Neural cell (in vitro differentiated cells): ENCODE measurements at regions not wholly inside any gene's neighbourhood (a gene's known extent, or its start where the extent isn't known, plus 50 kb on each side); places are given as distances from the start of the nearest gene placed in this dataset.

Source experiments
- H2AFZ ChIP-seq: fragments of 200-600, 300-800 bp; sonication (generic), shearing (Covaris generic); 2 replicates; pipeline ENCODE4 v1.6.0; 2014; ENCODE audit warnings: low read depth, mild to moderate bottlenecking, antibody characterized with exemption, low read length, moderate library complexity
- H3F3A ChIP-seq: fragments of 200-600 bp; shearing (Covaris generic); 2 replicates; pipeline ENCODE4 v1.6.1; 2016; ENCODE audit warnings: mild to moderate bottlenecking, moderate library complexity, mixed read lengths, antibody characterized with exemption, low read length; ENCODE audit not compliant: insufficient read depth, poor library complexity, severe bottlenecking
- H3K27ac ChIP-seq: fragments of 200-600, 300-800 bp; sonication (generic), shearing (Covaris generic); 2 replicates; pipeline ENCODE4 v1.5.1; 2014; ENCODE audit warnings: mild to moderate bottlenecking, low read length, moderate library complexity
- H3K27me3 ChIP-seq: fragments of 300-800, 200-600 bp; sonication (generic), shearing (Covaris generic); 2 replicates; pipeline ENCODE4 v1.6.0; 2014; ENCODE audit warnings: mild to moderate bottlenecking, low read depth, low read length, moderate library complexity; ENCODE audit not compliant: insufficient read depth
- H3K36me3 ChIP-seq: fragments of 300-800, 200-600 bp; sonication (generic), shearing (Covaris generic); 2 replicates; pipeline ENCODE4 v1.5.1; 2014; ENCODE audit warnings: mild to moderate bottlenecking, antibody characterized with exemption, low read length, moderate library complexity; ENCODE audit not compliant: insufficient read depth
- H3K4me2 ChIP-seq: fragments of 300-800, 200-600 bp; sonication (generic), shearing (Covaris generic); 2 replicates; pipeline ENCODE4 v1.6.0; 2014; ENCODE audit warnings: mild to moderate bottlenecking, low read length
- H3K4me3 ChIP-seq: fragments of 300-800, 200-600 bp; sonication (generic), shearing (Covaris generic); 2 replicates; pipeline ENCODE4 v1.5.1; 2014; ENCODE audit warnings: mild to moderate bottlenecking, low read length, moderate library complexity
- H3K79me2 ChIP-seq: fragments of 200-600 bp; shearing (Covaris generic); replicated peaks from 2 replicates; pipeline ENCODE4 v1.6.0; 2014; ENCODE audit warnings: mild to moderate bottlenecking, low read length, moderate library complexity; ENCODE audit not compliant: insufficient read depth
- H3K9ac ChIP-seq: fragments of 300-800, 200-600 bp; sonication (generic), shearing (Covaris generic); 2 replicates; pipeline ENCODE4 v1.6.1; 2016; ENCODE audit warnings: mild to moderate bottlenecking, low read length, mixed read lengths
- H3K9me2 ChIP-seq: fragments of 200-600 bp; shearing (Covaris generic); 2 replicates; pipeline ENCODE4 v1.6.1; 2016; ENCODE audit warnings: mild to moderate bottlenecking, low read length, mixed read lengths; ENCODE audit not compliant: insufficient read depth
- H3K9me3 ChIP-seq: fragments of 200-600, 300-800 bp; sonication (generic), shearing (Covaris generic); 2 replicates; pipeline ENCODE4 v1.6.1; 2016; ENCODE audit warnings: mild to moderate bottlenecking, mixed run types, low read length, moderate library complexity, mixed read lengths
- H4K20me1 ChIP-seq: fragments of 200-600 bp; shearing (Covaris generic); 2 replicates; pipeline ENCODE4 v1.6.1; 2016; ENCODE audit warnings: mild to moderate bottlenecking, mixed run types; ENCODE audit not compliant: insufficient read depth
- EP300 ChIP-seq: fragments of 450-650 bp; conservative IDR thresholded peaks from 2 replicates; pipeline ENCODE4 v1.6.1; 2014; ENCODE audit warnings: antibody characterized with exemption, mild to moderate bottlenecking, moderate library complexity; ENCODE audit not compliant: poor library complexity, severe bottlenecking
- EZH2 ChIP-seq: fragments of 200-600, 300-800 bp; shearing (Covaris generic), sonication (generic); IDR thresholded peaks from 2 replicates; pipeline ENCODE4 v1.6.1; 2014; ENCODE audit warnings: antibody characterized with exemption, low read length, borderline replicate concordance, mild to moderate bottlenecking; ENCODE audit not compliant: insufficient read depth, poor library complexity, severe bottlenecking
- MXI1 ChIP-seq: fragments of 450-650 bp; conservative IDR thresholded peaks from 2 replicates; pipeline ENCODE4 v1.6.1; 2014; ENCODE audit warnings: antibody characterized with exemption, mild to moderate bottlenecking; ENCODE audit not compliant: poor library complexity, severe bottlenecking
- POLR2AphosphoS5 ChIP-seq: IDR thresholded peaks from 2 replicates; pipeline ENCODE4 v1.6.1; 2012
- RAD21 ChIP-seq: fragments of 450-650 bp; conservative IDR thresholded peaks from 2 replicates; pipeline ENCODE4 v1.6.1; 2014; ENCODE audit warnings: antibody characterized with exemption, mild to moderate bottlenecking, moderate library complexity
- SMC3 ChIP-seq: fragments of 450-650 bp; conservative IDR thresholded peaks from 2 replicates; pipeline ENCODE4 v1.6.1; 2014; ENCODE audit warnings: antibody characterized with exemption, mild to moderate bottlenecking, moderate library complexity; ENCODE audit not compliant: poor library complexity
- TAF1 ChIP-seq: IDR thresholded peaks from 2 replicates; pipeline ENCODE4 v1.6.1; 2012; ENCODE audit warnings: low read depth
- TF ChIP-seq, protein P1 (sequence below): fragments of 450-650 bp; IDR thresholded peaks from 2 replicates; pipeline ENCODE4 v1.5.1; 2014; ENCODE audit warnings: antibody characterized with exemption, mild to moderate bottlenecking, moderate library complexity; ENCODE audit not compliant: poor library complexity, severe bottlenecking
- TF ChIP-seq, protein P2 (sequence below): IDR thresholded peaks from 2 replicates; pipeline ENCODE4 v1.6.1; 2012; ENCODE audit warnings: borderline replicate concordance

GRCh38 chr2:186980787-186981550 lies 132.0 kb upstream of the ZSWIM2 start:
- H2AFZ ChIP-seq: no peak overlapping the region
- no peaks in the 10 kb centered on the region for H3K27me3 ChIP-seq
- H3K9ac ChIP-seq: no peak overlapping the region
- no peak overlapping the region for H3K27ac ChIP-seq
- H3K9me3 ChIP-seq: no peaks in the 10 kb centered on the region
- no peaks in the 10 kb centered on the region for H3K9me2 ChIP-seq
- TF ChIP-seq EP300 (no peak), RAD21 (no peak), MXI1 (no peak), SMC3 (no peak), EZH2 (no peak), POLR2AphosphoS5 (no peak)
- TF ChIP-seq, protein P1, sequence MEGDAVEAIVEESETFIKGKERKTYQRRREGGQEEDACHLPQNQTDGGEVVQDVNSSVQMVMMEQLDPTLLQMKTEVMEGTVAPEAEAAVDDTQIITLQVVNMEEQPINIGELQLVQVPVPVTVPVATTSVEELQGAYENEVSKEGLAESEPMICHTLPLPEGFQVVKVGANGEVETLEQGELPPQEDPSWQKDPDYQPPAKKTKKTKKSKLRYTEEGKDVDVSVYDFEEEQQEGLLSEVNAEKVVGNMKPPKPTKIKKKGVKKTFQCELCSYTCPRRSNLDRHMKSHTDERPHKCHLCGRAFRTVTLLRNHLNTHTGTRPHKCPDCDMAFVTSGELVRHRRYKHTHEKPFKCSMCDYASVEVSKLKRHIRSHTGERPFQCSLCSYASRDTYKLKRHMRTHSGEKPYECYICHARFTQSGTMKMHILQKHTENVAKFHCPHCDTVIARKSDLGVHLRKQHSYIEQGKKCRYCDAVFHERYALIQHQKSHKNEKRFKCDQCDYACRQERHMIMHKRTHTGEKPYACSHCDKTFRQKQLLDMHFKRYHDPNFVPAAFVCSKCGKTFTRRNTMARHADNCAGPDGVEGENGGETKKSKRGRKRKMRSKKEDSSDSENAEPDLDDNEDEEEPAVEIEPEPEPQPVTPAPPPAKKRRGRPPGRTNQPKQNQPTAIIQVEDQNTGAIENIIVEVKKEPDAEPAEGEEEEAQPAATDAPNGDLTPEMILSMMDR: no peak
- no peak overlapping the region for H3K4me3 ChIP-seq
- no peaks in the 10 kb centered on the region for H3K36me3 ChIP-seq
- H3K79me2 ChIP-seq: no peaks in the 10 kb centered on the region
- H3K4me2 ChIP-seq: no peak overlapping the region
- H3F3A ChIP-seq: no peaks in the 10 kb centered on the region
- H4K20me1 ChIP-seq: no peaks in the 10 kb centered on the region

- TF ChIP-seq, protein P2, sequence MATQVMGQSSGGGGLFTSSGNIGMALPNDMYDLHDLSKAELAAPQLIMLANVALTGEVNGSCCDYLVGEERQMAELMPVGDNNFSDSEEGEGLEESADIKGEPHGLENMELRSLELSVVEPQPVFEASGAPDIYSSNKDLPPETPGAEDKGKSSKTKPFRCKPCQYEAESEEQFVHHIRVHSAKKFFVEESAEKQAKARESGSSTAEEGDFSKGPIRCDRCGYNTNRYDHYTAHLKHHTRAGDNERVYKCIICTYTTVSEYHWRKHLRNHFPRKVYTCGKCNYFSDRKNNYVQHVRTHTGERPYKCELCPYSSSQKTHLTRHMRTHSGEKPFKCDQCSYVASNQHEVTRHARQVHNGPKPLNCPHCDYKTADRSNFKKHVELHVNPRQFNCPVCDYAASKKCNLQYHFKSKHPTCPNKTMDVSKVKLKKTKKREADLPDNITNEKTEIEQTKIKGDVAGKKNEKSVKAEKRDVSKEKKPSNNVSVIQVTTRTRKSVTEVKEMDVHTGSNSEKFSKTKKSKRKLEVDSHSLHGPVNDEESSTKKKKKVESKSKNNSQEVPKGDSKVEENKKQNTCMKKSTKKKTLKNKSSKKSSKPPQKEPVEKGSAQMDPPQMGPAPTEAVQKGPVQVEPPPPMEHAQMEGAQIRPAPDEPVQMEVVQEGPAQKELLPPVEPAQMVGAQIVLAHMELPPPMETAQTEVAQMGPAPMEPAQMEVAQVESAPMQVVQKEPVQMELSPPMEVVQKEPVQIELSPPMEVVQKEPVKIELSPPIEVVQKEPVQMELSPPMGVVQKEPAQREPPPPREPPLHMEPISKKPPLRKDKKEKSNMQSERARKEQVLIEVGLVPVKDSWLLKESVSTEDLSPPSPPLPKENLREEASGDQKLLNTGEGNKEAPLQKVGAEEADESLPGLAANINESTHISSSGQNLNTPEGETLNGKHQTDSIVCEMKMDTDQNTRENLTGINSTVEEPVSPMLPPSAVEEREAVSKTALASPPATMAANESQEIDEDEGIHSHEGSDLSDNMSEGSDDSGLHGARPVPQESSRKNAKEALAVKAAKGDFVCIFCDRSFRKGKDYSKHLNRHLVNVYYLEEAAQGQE: no peak
- TF ChIP-seq EP300 (no peak), TAF1 (no peak), SMC3 (no peak), MXI1 (no peak), POLR2AphosphoS5 (no peak), EZH2 (no peak), RAD21 (no peak)
- TF ChIP-seq, protein P1: no peak
- Histone ChIP-seq H4K20me1 (no peaks in the 10 kb centered on the region), H3K9me2 (no peaks in the 10 kb centered on the region)
Observed at GRCh38 chr2:186980117-186980442, 131.1 kb upstream of the ZSWIM2 start.

More at GRCh38 chr2:186980117-186980442, 131.1 kb upstream of the ZSWIM2 start:
- Histone ChIP-seq H3K27ac (no peak overlapping the region), H2AFZ (no peak overlapping the region), H3K4me2 (no peak overlapping the region), H3K4me3 (no peak overlapping the region), H3K9me3 (no peaks in the 10 kb centered on the region), H3K36me3 (no peaks in the 10 kb centered on the region), H3K27me3 (no peaks in the 10 kb centered on the region), H3K9ac (no peak overlapping the region), H3K79me2 (no peaks in the 10 kb centered on the region), H3F3A (no peaks in the 10 kb centered on the region)
